Epithelial cell of esophagus (primary cell): ENCODE measurements at regions not wholly inside any gene's neighbourhood (a gene's known extent, or its start where the extent isn't known, plus 50 kb on each side); places are given as distances from the start of the nearest gene placed in this dataset.

Experiments used
- DNase-seq: peaks from one replicate; pipeline ENCODE4 v3.0.0; 2010; ENCODE audit warnings: low read depth
- H3K4me3 ChIP-seq: 2 replicates; pipeline ENCODE4 v1.5.1; 2011; ENCODE audit warnings: mild to moderate bottlenecking, low read length, control low read depth
- TF ChIP-seq, protein P1 (sequence below): IDR thresholded peaks from 2 replicates; pipeline ENCODE4 v1.5.1; 2011; ENCODE audit warnings: low read depth, mild to moderate bottlenecking, low read length, control low read depth, inconsistent platforms; ENCODE audit not compliant: insufficient read depth; ENCODE audit errors: missing control alignments

DNA sequence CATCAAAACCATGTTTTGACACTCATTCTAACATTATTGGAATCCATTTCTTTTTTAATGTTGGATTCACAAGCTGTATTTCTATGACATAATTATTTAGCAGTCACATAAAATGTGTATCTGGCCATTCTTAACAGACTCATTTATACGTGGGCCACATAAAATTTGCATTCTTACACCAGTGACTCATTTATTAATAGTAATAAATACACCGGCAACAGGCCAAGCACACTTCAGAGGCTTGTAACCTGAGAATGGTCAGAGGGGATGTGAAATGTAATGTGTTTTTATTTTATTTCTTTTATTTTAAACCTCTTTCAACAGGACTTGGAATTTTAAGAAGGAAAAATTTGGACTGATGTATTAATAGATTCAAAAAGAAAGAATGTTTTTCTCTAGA, 384.9 kb upstream of the RARB start:
- TF ChIP-seq, protein P1, sequence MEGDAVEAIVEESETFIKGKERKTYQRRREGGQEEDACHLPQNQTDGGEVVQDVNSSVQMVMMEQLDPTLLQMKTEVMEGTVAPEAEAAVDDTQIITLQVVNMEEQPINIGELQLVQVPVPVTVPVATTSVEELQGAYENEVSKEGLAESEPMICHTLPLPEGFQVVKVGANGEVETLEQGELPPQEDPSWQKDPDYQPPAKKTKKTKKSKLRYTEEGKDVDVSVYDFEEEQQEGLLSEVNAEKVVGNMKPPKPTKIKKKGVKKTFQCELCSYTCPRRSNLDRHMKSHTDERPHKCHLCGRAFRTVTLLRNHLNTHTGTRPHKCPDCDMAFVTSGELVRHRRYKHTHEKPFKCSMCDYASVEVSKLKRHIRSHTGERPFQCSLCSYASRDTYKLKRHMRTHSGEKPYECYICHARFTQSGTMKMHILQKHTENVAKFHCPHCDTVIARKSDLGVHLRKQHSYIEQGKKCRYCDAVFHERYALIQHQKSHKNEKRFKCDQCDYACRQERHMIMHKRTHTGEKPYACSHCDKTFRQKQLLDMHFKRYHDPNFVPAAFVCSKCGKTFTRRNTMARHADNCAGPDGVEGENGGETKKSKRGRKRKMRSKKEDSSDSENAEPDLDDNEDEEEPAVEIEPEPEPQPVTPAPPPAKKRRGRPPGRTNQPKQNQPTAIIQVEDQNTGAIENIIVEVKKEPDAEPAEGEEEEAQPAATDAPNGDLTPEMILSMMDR = no peak
- no peak for DNase-seq
- no peak overlapping the region for H3K4me3 ChIP-seq

DNA sequence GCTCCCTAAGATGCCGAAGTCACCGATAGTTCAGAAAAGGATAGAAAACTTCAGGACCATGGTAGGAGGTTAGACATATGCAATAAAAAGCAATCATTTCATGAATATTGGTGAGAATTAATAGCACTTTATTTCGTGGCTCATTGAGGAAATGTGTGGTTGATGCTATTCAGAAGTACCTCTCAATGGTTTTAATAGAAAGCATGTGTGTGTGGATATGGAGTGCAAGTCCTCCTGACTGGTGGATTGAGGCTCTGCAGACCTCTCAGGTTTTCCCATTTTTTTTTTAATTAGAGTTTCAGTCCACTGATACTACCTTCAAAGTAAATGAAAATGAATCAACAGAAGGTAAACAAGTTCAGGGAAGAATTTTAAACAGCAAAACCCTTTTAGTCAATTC, 384.3 kb upstream of the RARB start:
- no peak for DNase-seq
- TF ChIP-seq, protein P1 = no peak

DNA sequence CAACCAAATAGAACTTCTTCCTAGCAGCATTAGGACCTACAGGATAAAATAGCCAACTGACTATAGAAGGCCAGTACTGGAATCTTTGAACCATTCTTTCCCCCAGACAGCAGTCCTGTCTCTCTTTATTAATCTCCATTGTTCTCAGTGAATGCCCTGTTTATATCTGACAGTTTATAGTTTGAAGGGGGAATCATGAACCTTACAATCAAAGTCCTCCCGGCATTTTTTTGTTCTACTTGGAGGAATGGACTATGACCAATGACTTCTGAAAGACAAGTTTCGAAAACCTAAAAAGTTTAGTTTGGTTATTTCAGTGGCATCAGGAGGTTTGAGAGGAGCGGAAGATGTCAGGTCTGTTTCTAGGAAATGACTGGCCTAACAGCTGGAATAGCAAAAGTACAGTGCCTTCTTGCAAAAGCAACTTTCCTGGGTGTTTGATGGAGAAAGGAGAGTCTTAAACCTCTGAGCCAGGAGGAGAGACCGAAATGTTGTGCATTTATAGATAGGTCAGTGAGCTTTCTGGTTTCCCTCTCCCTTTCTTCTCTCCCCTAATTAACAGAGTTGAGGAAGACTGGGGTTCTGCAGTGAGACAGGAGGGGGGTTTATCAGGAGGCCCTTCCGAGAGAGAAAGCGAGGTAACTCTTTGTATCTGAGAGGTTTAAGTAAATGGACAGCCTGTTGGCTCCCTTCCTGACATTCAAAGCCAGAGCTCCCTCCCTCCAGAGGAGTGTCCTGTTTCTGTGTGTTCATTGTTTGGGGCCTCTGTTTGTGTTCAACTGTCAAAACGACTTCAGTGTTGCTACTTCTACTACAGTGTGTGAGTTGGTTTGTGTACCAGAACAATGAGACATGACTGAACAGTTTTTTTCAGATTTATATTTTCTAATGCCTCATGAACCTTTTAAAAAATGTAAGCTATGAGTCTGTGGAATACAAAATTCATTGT, 383.0 kb upstream of the RARB start:
- TF ChIP-seq, protein P1 = no peak
- no peak for DNase-seq
- H3K4me3 ChIP-seq = no peak overlapping the region

More for the DNA sequence above, 384.3 kb upstream of the RARB start:
- no peak overlapping the region for H3K4me3 ChIP-seq

DNA sequence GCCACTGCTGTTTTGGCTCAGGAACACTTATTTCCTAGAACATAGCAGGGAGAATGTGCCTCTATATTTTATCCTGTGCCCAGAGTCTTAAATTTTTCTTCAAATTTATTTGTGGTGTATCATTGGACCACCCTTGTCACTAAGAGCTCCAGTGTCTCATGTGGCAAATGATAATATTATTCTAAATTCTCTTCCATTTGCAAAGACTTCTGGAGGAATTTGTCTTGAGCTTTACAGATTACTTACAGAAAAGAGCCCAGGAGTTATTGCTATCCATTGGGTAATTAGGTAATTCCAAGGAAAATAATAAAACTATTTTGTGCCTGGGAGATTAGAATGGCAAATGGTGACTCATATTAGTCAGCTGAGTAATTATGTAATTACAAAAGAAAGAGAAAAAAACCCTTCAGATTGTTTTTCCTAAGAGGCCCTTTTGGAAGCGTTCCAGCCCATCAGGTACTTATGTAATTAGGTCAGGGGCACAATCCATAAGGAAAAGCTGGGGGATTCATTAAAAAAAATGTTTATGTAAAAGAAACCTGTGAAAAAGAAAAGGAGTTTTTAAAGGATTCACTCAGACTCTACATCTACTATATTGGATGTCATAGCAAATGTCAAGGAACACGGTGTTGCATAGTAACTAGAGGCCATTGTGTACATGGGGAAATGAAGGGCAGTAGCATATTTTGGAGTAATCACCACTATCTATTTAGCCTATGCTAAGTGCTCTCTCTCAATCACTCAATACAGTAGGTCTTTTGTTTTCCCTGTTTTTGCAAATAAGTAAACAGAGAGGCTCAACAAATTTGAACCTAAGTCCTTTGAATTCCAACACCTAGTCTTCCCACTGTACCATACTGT, 380.9 kb upstream of the RARB start:
- H3K4me3 ChIP-seq = no peak overlapping the region
- peak; percentile 40 for DNase-seq
- TF ChIP-seq, protein P1 = no peak

DNA sequence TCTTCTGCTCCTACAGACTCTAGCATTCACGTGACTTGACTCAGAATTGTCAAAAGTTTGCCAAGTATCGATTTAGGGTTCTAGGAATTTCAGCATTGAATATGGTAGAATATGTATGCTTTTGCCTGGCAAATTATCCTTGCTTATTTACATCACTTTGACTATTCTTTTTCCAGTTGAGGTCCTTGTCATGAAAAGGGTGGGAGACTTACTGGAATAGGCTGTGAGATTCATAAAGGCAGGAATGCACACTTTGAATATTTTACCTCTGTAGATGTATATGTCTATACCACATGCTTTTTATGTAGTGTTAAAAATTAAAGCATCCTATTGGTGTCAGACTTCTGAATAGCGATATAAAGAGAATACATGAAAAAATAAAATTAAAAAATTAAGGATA, 378.8 kb upstream of the RARB start:
- no peak for DNase-seq
- H3K4me3 ChIP-seq = no peak overlapping the region
- TF ChIP-seq, protein P1 = no peak

DNA sequence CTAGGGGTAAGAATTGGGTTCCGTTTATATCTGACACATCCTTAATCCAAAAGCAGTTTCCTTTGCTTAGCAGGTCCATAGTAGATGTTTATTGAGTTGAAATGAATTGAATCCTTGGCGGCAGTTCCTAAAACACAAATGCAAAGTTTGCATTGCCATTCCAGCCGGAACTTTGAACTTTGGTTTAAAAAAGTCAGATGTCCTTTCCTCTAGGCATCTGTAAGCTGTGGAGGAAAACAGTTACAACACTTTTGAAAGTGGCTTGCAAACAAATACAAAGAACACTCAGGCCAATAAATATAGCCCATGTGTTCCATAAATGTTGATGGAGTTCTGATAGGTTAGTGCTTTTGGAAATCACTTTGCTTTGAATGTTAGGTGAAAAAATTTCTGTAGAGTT, 374.7 kb upstream of the RARB start:
- no peak for DNase-seq
- TF ChIP-seq, protein P1 = no peak
- no peak overlapping the region for H3K4me3 ChIP-seq
